ENCODE measurements at regions not wholly inside any gene's neighbourhood (a gene's known extent, or its start where the extent isn't known, plus 50 kb on each side); places are given as distances from the start of the nearest gene placed in this dataset.

- DNase-seq (ENCODE audit: low read depth), result no peak
Measured at GRCh38 chr2:13877571-13877970, 754.9 kb upstream of the LRATD1 start.

DNA sequence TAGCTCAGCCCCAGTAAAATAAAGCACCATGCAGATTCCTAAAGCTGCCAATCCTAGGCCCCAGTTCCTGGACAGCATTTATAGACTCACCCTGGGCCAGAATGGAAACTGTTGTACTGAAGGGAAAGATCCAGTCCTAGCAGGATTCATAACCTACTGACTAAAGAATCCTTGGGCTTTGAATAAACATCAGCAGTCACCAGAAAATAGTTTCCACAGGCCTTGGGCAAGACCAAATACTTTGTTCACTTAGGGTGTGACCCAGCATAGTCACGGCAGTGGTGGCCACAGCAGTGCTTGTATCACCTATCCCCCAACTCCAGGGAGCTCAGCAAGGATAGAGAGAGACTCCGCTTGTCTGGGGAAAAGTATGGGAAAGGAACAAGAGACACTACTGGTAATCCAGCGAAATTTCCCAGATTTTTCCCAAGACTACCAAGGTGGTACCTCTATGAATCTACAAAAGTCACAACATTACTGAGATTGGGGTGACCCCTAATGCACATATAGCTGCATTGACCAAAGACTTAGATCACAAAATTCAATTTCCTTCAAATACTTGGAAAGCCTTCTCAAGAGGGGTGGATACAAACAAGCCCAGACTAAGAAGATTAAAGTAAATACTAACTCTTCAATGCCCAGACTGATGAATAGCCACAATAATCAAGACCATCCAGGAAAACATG lies 748.1 kb upstream of the LRATD1 start:
- peak; percentile 8 for DNase-seq (ENCODE audit: low read depth)

GRCh38 chr2:13901526-13901925 lies 731.0 kb upstream of the LRATD1 start:
- no peak for DNase-seq (ENCODE audit: low read depth)

DNA sequence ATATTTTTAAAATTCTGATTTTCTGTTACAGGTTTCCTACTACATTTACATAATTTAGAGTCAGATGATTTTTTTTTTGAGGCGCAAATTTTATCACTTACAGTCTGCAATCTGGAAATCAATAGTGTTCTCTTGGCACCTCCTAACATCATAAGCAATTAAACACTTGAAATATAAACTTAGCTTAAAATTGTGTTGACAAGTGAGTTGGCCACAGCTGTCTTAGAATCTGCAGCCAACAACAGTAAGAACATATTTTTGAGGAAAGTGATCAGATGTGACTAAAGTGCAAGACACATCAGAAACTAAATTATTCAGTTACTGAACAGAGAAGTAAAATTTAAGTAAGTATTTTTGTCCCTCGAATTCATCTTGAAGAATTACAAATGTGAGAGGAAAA lies 726.7 kb upstream of the LRATD1 start:
- no peak for DNase-seq (ENCODE audit: low read depth)

DNA sequence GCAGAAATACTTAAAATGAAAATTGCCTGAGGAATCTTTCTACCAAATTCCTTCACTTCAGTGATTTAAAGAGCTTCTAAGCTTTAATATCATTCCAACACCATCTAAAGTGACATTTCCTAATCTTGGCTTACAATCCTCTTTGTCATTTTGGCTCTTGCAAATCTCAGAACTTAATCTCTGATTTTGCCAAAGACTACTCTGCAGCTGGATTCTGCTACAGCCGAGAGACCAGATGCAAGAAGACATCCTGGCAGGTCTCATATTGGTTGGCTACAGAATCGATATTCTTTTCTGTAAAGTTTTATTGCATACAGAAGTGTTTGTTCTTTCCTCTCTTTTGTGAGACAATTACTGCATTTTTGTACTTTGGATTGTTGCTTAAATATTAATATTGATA lies 716.5 kb upstream of the LRATD1 start:
- no peak for DNase-seq (ENCODE audit: low read depth)

DNA sequence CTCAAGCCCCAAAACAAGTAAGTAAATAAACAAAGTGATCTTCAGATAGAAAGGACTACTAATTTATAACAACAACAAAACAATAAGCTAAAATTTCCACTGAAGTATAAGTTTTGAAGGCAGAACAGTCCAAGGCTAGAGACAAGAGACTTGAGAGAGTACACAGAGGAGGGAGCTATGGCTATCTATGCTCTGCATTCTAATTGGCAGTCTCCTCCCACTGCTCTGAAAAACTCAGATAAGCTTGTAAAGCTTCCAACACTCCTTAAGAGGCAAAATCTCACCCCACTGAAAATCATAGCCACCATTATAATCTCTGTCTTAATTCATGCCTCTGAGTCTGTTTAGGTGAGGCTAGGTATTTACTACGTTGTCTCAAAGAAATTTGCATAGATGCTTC lies 714.6 kb upstream of the LRATD1 start:
- DNase-seq (ENCODE audit: low read depth), result no peak

- DNase-seq (ENCODE audit: low read depth), result peak; percentile 7
Measured at GRCh38 chr2:13919981-13920382, 712.5 kb upstream of the LRATD1 start.

GRCh38 chr2:13921245-13921644 lies 711.3 kb upstream of the LRATD1 start:
- DNase-seq (ENCODE audit: low read depth), result no peak

DNA sequence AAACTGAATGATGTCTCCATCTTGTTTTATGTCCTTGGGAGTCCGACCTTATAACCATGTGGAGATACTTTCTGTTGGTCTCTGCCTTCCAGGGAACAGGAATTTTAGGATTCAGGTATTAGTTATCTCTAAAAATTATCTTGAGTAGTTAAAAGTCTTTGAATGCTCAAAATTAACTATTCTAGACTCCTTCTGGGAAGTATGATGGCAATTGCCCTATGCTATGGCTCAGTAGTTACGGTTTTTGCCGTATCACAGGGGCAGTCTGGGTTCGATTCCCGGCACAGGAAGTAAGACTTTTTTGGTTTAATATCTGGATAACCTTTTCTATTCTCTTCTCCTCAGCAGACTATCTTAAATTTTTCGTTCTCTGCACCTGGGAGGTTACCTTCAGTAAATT lies 708.7 kb upstream of the LRATD1 start:
- DNase-seq (ENCODE audit: low read depth), result no peak

GRCh38 chr2:13942111-13942510 lies 690.4 kb upstream of the LRATD1 start:
- DNase-seq (ENCODE audit: low read depth), result no peak

DNA sequence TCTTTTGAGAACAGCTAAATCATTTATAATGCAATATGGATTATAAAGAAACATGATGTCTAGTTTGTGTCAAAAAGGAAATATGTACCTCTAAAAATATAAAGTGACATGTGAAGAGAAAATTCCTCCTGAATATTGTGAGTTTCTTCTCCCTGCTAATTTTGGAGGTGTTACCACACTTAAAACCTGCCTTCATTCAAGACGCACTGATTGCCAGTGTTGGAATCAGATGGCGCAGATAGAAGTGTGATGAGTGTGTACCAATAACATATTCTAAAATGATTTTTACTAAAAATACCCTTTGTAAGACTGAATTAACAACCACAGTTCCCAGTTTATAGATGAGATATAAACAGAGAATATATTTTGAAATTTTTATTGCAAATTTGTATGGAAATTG lies 681.8 kb upstream of the LRATD1 start:
- no peak for DNase-seq (ENCODE audit: low read depth)

DNA sequence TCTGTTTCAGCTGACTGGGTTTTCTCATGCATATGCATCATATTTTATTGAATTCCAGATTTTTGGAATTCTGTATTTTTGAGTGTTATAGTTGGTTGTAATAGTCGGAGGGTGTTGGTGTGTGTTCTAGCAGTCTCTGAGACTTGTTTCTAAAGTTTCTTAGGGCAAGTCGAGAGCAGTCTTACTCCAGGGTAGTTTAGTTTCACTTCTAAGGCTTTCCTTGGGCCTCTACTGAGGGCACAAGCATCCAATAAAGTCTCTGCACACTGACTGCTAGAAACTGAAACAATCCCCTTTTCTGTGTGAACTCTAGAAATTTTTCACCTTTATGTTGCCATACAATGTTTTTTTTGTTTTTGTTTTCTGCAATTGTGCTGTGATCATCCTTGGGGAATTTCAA lies 663.7 kb upstream of the LRATD1 start:
- DNase-seq (ENCODE audit: low read depth), result no peak

DNA sequence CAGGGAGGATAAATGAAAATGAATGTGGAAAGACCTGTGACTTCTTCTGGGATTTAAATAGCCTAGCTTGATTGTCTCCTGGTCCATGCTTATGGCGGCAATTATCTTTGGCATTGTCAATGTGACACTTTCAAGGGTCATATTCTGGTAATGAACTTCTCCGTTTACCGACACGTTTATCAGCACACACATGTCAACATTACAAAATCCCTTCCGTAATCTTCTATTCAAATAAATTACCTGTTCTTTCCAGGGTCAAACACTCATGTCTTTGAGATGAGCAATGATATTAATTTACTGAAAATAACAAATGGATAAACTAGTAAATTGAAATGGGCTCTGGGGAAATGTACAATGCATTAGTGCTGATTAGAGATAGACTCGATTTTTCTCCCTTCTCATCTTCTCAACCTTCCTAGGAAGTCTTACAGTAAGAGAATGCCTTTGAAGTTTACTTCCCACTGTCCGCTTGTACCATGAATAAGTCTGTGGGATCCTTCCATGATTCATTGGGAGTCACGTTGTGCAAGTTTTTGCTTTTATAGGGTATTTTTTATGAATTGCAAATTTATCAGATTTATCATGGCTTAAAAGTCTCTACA lies 646.3 kb upstream of the LRATD1 start:
- no peak for DNase-seq (ENCODE audit: low read depth)

GRCh38 chr2:13996527-13996926 lies 636.0 kb upstream of the LRATD1 start:
- peak; percentile 43 for DNase-seq (ENCODE audit: low read depth)

DNA sequence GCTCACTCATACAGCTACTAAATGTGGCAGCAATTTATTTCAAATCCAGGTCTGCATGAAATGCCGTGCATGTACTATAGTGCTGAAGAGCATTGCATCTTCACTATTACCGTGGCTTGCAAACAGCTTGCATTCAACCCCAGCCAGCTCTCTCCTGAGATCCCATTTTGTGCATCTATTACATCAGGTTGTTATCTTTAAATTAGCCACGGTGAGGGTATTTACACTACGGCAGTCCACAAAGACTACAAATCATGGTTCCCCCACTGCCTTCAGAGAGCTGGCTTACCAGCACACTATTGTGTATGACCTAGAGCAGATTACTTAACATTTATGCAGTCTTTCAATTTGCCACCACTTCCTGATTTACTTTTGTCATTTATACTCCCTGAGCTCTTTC lies 621.3 kb upstream of the LRATD1 start:
- DNase-seq (ENCODE audit: low read depth), result no peak

GRCh38 chr2:14015113-14015630 lies 617.3 kb upstream of the LRATD1 start:
- DNase-seq (ENCODE audit: low read depth), result peak; percentile 30

GRCh38 chr2:14016289-14016955 lies 616.1 kb upstream of the LRATD1 start:
- peak; percentile 38 for DNase-seq (ENCODE audit: low read depth)

GRCh38 chr2:14018620-14019019 lies 613.9 kb upstream of the LRATD1 start:
- DNase-seq (ENCODE audit: low read depth), result no peak

DNA sequence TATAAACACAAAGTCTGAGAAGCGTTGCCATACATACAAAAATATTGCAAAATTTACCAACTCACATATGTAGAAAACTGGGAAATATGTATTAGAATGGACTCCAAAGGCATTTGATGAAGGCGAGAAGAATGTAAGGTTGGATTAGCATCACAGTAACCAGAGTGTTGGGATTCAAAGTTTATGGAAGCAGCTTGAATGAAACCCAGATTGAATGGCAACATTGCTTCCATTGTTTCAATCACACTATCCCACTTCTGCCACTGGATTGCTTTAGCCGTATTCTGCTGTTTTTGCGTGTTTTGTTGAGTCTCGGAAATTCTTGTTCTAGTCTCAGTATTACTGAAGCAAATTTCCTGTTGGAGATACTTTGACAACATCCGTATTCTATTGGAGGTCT lies 609.0 kb upstream of the LRATD1 start:
- DNase-seq (ENCODE audit: low read depth), result no peak

GRCh38 chr2:14039134-14039533 lies 593.4 kb upstream of the LRATD1 start:
- DNase-seq (ENCODE audit: low read depth), result no peak

DNA sequence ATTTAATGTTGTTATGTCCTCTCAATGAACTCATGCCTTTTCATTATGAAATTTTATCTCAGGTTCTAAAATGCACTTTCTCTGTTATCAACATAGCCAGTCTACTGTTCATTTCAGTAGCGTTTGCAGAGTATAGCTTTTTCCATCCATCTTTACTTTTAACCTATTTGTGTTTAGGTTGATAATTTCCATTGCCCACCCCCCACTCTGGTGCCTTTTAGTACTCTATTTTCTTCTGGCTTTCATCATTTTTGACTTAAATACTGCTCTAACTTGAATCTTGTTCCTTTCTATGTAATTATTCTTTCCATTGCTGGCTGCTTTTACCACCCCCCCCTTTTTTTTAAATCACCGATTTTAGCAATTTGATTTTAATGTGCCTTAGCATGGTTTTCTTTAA lies 585.0 kb upstream of the LRATD1 start:
- no peak for DNase-seq (ENCODE audit: low read depth)

DNA sequence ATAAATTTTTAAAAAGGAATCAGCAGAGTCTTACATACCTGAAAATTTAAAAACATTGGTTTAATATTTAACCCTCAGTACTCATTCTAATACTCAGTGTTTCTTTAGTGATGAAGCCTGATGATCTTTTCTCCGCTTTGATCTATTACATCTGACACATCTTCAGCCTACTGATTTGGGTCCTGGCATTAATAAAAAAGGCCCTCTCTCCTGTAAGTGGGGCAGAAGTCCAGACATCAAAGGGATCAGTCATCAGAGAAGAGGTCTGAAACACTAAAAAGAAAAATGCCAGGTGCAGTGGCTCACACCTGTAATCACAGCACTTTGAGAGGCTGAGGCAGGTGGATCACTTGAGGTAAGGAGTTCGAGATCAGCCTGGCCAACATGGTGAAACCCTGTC lies 581.1 kb upstream of the LRATD1 start:
- DNase-seq (ENCODE audit: low read depth), result no peak

DNA sequence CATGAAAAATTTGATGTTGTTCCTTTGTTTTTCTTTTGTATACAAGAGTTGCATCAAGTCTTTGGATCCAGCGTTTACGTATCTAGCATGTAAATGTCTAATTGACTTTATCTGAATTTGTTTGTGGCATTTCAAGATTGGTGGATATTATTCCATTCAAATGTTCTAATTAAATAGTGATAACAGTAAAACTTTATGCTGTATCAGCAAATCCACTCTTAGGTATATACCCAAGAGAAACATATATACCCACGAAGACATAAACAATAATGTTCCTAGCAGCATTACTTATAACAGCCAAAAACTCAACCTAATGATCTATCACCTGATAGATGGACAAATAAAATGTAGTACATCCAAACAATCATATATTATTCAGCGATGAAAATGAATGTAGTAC lies 579.4 kb upstream of the LRATD1 start:
- no peak for DNase-seq (ENCODE audit: low read depth)

All from HS-27A (cell line).